ENCODE measurements at regions not wholly inside any gene's neighbourhood (a gene's known extent, or its start where the extent isn't known, plus 50 kb on each side); places are given as distances from the start of the nearest gene placed in this dataset.
"Not testable (repeated sequence)": the region's sequence is repeated elsewhere in the genome, so short reads cannot be mapped to it uniquely, and the experiment has no call there.

GRCh38 chr21:6109774-6110173 lies 4411.6 kb upstream of the TPTE start:
- DNase-seq (ENCODE audit: low read depth); in situ Hi-C loops (cut with HindIII; ENCODE audit: low sequenced_read_pairs); H3K4me3 ChIP-seq (ENCODE audit: low read depth, low read length): not testable (repeated sequence)

GRCh38 chr21:6110716-6111343 lies 4410.6 kb upstream of the TPTE start:
- in situ Hi-C loops (cut with HindIII; ENCODE audit: low sequenced_read_pairs); H3K4me3 ChIP-seq (ENCODE audit: low read depth, low read length); DNase-seq (ENCODE audit: low read depth): not testable (repeated sequence)

- peak overlapping the region; percentile 18 for H3K4me3 ChIP-seq (ENCODE audit: low read depth, low read length)
- in situ Hi-C loops (cut with HindIII; ENCODE audit: low sequenced_read_pairs); DNase-seq (ENCODE audit: low read depth): not testable (repeated sequence)
These were observed 4410.0 kb upstream of the TPTE start for GRCh38 chr21:6111354-6111753.

DNA sequence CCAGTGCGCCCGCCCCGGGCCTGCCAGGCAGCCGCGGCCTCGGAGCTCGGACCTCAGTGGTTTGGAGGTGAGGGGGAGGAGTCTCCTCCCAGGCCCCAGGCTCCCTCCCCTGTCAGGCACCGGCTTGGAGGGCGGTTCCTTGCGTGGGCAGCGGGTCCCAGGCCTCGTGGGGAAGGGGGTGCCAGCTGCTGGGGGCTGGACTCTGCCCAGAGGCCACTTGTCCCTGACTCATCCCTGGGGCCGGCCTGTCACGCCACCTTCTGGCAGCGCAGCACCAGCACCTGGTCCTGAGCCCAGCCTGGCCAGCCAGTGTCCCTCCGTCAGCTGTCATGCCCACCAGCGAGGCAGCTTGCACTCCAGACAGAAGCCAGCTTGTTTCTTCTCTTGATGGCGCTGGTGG lies 4403.0 kb upstream of the TPTE start:
- H3K4me3 ChIP-seq (ENCODE audit: low read depth, low read length); in situ Hi-C loops (cut with HindIII; ENCODE audit: low sequenced_read_pairs); DNase-seq (ENCODE audit: low read depth): not testable (repeated sequence)

- H3K4me3 ChIP-seq (ENCODE audit: low read depth, low read length); in situ Hi-C loops (cut with HindIII; ENCODE audit: low sequenced_read_pairs); DNase-seq (ENCODE audit: low read depth): not testable (repeated sequence)
These were observed 4400.5 kb upstream of the TPTE start for GRCh38 chr21:6120863-6121262.

DNA sequence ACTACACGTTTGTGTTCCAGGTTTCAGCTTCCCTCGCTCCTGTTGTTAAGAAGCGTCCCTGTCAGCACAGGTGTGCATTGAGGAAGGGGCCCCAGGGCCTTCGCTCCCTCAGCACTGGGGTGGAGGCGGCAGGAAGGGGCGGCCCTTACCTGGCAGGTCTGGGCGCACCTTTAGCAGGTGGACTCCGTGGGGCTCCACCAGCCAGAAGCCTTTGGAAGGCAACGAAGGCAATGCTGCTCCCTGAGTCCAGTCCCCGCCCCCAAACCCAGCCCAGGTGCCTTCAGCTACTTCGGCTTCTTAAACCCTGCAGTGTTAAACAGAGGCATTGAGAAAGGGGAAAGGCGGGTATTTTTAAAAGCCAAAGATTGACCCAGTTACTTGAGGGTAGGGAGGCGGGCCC lies 4398.8 kb upstream of the TPTE start:
- H3K4me3 ChIP-seq (ENCODE audit: low read depth, low read length); in situ Hi-C loops (cut with HindIII; ENCODE audit: low sequenced_read_pairs); DNase-seq (ENCODE audit: low read depth): not testable (repeated sequence)

DNA sequence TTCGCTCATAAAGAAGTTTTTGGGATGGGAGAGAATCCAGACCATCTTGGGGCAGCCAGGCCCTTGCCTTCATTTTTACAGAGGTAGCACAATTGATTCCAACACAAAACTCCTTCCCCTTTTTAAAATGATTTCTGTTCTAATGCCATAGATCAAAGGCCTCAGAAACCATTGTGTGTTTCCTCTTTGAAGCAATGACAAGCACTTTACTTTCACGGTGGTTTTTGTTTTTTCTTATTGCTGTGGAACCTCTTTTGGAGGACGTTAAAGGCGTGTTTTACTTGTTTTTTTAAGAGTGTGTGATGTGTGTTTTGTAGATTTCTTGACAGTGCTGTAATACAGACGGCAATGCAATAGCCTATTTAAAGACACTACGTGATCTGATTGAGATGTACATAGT lies 4398.2 kb upstream of the TPTE start:
- DNase-seq (ENCODE audit: low read depth); in situ Hi-C loops (cut with HindIII; ENCODE audit: low sequenced_read_pairs); H3K4me3 ChIP-seq (ENCODE audit: low read depth, low read length): not testable (repeated sequence)

DNA sequence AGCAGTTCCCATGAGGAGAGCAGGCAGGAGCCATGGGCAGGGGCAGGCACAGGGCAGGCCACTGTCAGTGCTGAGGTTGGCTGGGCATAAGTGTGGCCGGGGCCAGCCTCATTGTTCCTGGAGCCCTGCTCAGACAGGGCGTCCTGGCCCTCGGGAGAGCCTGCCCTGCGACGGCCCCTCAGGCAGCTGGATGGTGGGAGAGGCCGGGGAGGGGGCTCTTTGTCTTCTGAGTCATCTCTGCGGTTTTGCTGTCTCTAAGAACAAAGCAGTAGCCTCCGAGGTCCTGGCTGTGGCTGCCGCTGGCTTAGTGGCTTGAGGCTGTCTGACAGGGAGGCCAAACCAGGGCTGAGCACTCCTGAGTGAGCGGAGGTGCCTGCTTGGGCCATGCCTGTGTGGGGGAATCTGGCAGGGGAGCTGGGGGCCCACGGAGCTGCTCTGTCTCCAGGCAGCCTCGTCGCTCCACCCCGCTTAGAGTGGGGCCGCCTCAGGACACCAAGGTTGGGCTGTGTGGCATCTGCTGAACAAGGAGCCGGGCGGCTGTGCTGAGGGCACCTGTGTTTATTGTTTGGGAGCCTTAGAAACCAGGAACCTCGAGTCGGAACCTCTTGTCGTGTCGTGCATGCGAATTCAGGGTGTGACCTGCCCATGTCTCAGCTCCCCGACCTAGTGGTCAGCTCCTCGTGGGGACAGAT lies 4395.7 kb upstream of the TPTE start:
- in situ Hi-C loops (cut with HindIII; ENCODE audit: low sequenced_read_pairs); H3K4me3 ChIP-seq (ENCODE audit: low read depth, low read length); DNase-seq (ENCODE audit: low read depth): not testable (repeated sequence)

DNA sequence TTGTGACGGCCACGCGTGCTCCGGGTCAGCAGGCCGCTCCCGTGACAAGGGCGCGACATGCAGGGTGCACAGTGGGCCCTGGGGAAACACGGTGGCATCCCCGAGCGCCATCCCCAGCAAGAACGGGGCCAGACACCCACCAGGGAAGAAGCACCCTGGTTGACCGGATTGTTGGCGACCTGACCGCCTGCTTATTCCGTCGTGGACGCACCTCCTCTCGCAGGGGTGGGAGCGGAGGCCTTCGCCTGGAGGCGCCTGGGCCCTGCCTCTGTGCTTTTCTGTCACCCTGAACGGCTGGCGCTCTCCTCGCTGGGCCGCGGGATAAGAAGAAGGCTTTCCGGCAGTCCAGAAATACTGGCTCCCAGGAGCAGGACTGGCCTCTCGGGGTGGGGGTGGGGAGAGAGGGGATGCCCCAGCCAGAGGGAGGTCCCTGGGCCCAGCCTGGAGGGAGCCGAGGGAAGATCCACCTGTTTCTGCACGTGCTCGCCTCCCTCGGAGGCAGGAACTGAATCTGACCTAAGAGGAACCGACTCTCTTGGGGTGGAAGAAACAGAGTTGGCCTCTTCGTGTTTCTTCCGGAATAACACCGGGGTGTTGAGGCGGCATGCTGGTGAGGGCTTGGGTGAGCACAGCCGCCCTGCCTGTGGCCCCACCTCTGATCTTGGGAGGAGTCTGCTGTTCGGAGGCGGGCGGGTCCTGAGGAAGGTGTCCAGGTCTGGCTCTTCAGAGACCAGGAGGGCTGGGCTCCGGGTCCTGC lies 4394.2 kb upstream of the TPTE start:
- in situ Hi-C loops (cut with HindIII; ENCODE audit: low sequenced_read_pairs); DNase-seq (ENCODE audit: low read depth); H3K4me3 ChIP-seq (ENCODE audit: low read depth, low read length): not testable (repeated sequence)

DNA sequence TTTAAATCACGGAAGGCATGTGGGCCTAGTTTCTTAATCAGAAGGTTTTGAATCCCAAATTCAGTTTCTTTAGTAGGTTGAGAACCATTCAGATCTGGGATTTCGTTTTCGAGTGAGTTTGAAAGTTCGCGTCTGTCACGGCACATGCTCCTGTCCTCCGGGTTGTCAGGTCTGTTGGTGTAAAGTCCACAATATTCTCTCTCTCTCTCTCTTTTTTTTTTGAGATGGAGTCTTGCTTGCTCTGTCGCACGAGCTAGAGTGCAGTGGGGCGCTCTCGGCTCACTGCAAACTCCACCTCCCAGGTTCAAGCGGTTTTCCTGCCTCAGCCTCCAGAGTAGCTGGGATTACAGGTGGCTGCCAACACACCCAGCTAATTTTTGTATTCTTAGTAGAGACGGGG lies 4390.6 kb upstream of the TPTE start:
- DNase-seq (ENCODE audit: low read depth); H3K4me3 ChIP-seq (ENCODE audit: low read depth, low read length); in situ Hi-C loops (cut with HindIII; ENCODE audit: low sequenced_read_pairs): not testable (repeated sequence)

DNA sequence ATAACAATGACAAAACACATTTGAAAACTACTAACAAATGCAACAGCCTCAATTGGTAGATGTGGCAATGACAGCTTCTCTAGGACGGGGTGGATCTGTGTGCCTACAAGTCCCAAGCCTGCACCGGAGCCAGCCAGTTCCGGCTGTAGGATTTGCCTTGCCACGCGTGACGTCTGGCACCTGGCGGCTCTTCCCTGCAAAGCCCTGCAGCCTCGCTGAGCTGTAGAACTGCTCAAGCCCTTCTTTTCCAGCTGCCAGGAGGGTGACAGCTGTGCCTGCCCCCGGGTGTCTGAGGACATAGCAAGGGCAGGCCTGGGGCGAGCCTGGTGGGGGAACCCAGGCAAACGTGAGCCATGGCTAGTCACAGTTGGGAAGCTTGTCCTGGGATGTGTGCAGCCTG lies 4388.0 kb upstream of the TPTE start:
- H3K4me3 ChIP-seq (ENCODE audit: low read depth, low read length); DNase-seq (ENCODE audit: low read depth); in situ Hi-C loops (cut with HindIII; ENCODE audit: low sequenced_read_pairs): not testable (repeated sequence)

GRCh38 chr21:6133852-6134630 lies 4387.3 kb upstream of the TPTE start:
- H3K4me3 ChIP-seq (ENCODE audit: low read depth, low read length); in situ Hi-C loops (cut with HindIII; ENCODE audit: low sequenced_read_pairs); DNase-seq (ENCODE audit: low read depth): not testable (repeated sequence)

GRCh38 chr21:6136732-6137131 lies 4384.7 kb upstream of the TPTE start:
- DNase-seq (ENCODE audit: low read depth); in situ Hi-C loops (cut with HindIII; ENCODE audit: low sequenced_read_pairs); H3K4me3 ChIP-seq (ENCODE audit: low read depth, low read length): not testable (repeated sequence)

DNA sequence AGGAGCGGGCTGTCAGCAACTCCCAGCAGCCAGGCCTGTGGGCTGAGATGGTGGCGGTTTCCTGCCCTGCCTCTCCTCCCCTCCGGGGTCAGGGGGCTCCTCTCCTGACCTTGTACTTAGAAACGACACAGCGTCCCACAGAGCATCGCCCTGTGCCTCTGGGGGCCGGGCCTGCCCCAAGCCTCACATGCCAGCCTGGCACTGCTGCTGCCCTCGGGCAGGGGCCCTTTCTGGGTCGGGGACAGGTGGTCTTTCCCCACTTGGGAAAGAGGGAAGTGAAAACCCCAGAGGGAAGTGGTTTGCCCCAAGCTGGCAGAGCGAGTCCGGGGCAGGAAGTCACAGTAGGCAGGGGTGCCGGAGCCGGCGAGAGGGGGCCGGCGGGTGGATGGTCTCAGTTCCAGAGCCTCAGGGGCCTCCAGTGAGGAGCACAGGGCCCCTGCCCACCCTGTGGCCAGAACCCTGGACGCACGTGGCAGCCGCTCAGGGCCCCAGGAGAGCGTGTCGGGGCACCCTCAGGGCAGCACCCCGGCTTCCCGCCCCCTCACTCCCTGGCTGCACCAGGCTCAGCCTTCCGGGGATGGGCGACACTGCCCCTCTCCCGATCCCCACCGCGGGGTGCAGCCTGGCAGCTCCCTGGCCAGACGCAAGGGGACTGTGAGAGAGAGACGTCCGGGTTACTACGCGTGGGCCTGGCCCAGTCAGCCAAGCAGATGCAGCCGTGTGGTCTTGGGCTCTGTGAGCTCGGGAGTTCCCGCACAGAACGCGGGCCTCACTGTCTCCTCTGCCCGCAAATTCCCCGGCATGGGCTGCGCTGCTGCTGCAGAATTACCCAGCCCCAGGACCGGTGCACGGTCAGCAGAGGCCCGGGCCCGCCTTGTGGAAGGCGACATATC lies 4382.9 kb upstream of the TPTE start:
- DNase-seq (ENCODE audit: low read depth); in situ Hi-C loops (cut with HindIII; ENCODE audit: low sequenced_read_pairs); H3K4me3 ChIP-seq (ENCODE audit: low read depth, low read length): not testable (repeated sequence)

DNA sequence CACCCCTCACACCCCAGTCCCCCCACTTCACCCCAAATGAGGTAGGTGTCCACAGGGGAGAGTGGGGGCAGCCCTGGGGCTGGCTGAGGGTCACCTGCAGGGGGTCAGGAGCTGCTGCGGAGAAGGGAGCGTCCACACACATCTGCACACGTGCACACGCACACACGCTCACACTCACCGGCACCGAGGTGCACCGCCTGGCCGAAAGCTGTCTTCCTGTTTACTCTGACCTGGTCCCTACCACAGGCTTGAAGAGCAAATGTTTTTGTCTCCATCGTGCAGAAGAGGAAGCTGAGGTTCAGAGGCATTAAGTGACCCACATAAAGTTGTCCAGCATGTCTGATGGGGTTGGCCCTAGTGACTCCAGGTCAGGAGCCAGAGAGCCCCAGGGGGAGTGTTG lies 4382.1 kb upstream of the TPTE start:
- H3K4me3 ChIP-seq (ENCODE audit: low read depth, low read length); DNase-seq (ENCODE audit: low read depth); in situ Hi-C loops (cut with HindIII; ENCODE audit: low sequenced_read_pairs): not testable (repeated sequence)

- in situ Hi-C loops (cut with HindIII; ENCODE audit: low sequenced_read_pairs); DNase-seq (ENCODE audit: low read depth): not testable (repeated sequence)
These were observed 4381.5 kb upstream of the TPTE start for GRCh38 chr21:6139862-6140261.

More at GRCh38 chr21:6139862-6140261, 4381.5 kb upstream of the TPTE start:
- H3K4me3 ChIP-seq (ENCODE audit: low read depth, low read length): not testable (repeated sequence)
